Trophoblast cell (in vitro differentiated cells and primary cell): ENCODE measurements at regions not wholly inside any gene's neighbourhood (a gene's known extent, or its start where the extent isn't known, plus 50 kb on each side); places are given as distances from the start of the nearest gene placed in this dataset.

ENCODE experiments used
- DNase-seq, 2 donors: peaks; one replicate each; pipeline ENCODE4 v3.0.0-alpha.2; 2016
- H2AFZ ChIP-seq: 2 replicates; pipeline ENCODE4 v1.6.1; 2013; ENCODE audit warnings: low read length, moderate library complexity, mild to moderate bottlenecking; ENCODE audit not compliant: insufficient read depth, poor library complexity
- H2AK5ac ChIP-seq: 2 replicates; pipeline ENCODE4 v1.6.1; 2013; ENCODE audit warnings: mild to moderate bottlenecking, low read length
- H2BK120ac ChIP-seq: 2 replicates; pipeline ENCODE4 v1.6.1; 2013; ENCODE audit warnings: low read length, mild to moderate bottlenecking, moderate library complexity; ENCODE audit not compliant: insufficient read depth, poor library complexity
- H2BK12ac ChIP-seq: 2 replicates; pipeline ENCODE4 v1.6.1; 2013; ENCODE audit warnings: mild to moderate bottlenecking, low read length, moderate library complexity
- H2BK5ac ChIP-seq: 2 replicates; pipeline ENCODE4 v1.6.1; 2013; ENCODE audit warnings: low read length, low read depth, moderate library complexity, mild to moderate bottlenecking; ENCODE audit not compliant: poor library complexity
- H3K14ac ChIP-seq: 2 replicates; pipeline ENCODE4 v1.6.1; 2013; ENCODE audit warnings: mild to moderate bottlenecking, low read length
- H3K18ac ChIP-seq: 2 replicates; pipeline ENCODE4 v1.6.1; 2013; ENCODE audit warnings: mild to moderate bottlenecking, low read length
- H3K23ac ChIP-seq: 2 replicates; pipeline ENCODE4 v1.6.1; 2013; ENCODE audit warnings: low read length
- H3K27ac ChIP-seq: 2 replicates; pipeline ENCODE4 v1.5.1; 2013; ENCODE audit warnings: low read depth, mild to moderate bottlenecking, inconsistent platforms, low read length, moderate library complexity
- H3K27me3 ChIP-seq: 2 replicates; pipeline ENCODE4 v1.6.1; 2013; ENCODE audit warnings: inconsistent platforms, mild to moderate bottlenecking, low read length, moderate library complexity; ENCODE audit not compliant: insufficient read depth
- H3K36me3 ChIP-seq, 2 experiments: 1 replicate in 1 of 2; 2 replicates in 1 of 2; pipeline ENCODE4 v1.6.1; 2013; ENCODE audit warnings: low read length in 2 of 2, mild to moderate bottlenecking in 2 of 2, moderate library complexity in 1 of 2; ENCODE audit not compliant: insufficient read depth in 2 of 2, control insufficient read depth in 1 of 2
- H3K4ac ChIP-seq: 2 replicates; pipeline ENCODE4 v1.6.1; 2013; ENCODE audit warnings: low read depth, mild to moderate bottlenecking, low read length, moderate library complexity
- H3K4me1 ChIP-seq, 2 experiments: 1 replicate in 1 of 2; 2 replicates in 1 of 2; pipeline ENCODE4 v1.6.1; 2013; ENCODE audit warnings: low read length in 2 of 2, mild to moderate bottlenecking in 2 of 2, moderate library complexity in 1 of 2; ENCODE audit not compliant: insufficient read depth in 2 of 2, control insufficient read depth in 1 of 2
- H3K4me2 ChIP-seq: 2 replicates; pipeline ENCODE4 v1.6.1; 2013; ENCODE audit warnings: inconsistent platforms, mild to moderate bottlenecking, low read length, moderate library complexity
- H3K4me3 ChIP-seq: 2 replicates; pipeline ENCODE4 v1.5.1; 2013; ENCODE audit warnings: mild to moderate bottlenecking, low read depth, low read length, inconsistent platforms
- H3K79me1 ChIP-seq: one replicate; pipeline ENCODE4 v1.6.1; 2013; ENCODE audit warnings: low read length
- H3K79me2 ChIP-seq: 2 replicates; pipeline ENCODE4 v1.6.1; 2013; ENCODE audit warnings: low read length, mild to moderate bottlenecking; ENCODE audit not compliant: control insufficient read depth, insufficient read depth, poor library complexity
- H3K9ac ChIP-seq: 2 replicates; pipeline ENCODE4 v1.6.1; 2013; ENCODE audit warnings: mild to moderate bottlenecking, low read length
- H3K9me3 ChIP-seq: 2 replicates; pipeline ENCODE4 v1.6.1; 2013; ENCODE audit warnings: low read depth, mild to moderate bottlenecking, control low read depth, inconsistent platforms, low read length; ENCODE audit not compliant: insufficient read depth
- H4K12ac ChIP-seq: 2 replicates; pipeline ENCODE4 v1.6.1; 2013; ENCODE audit warnings: low read depth, mild to moderate bottlenecking, low read length, moderate library complexity
- H4K8ac ChIP-seq: 2 replicates; pipeline ENCODE4 v1.6.1; 2013; ENCODE audit warnings: low read depth, mild to moderate bottlenecking, low read length, moderate library complexity
- H4K91ac ChIP-seq: one replicate; pipeline ENCODE4 v1.6.1; 2013; ENCODE audit warnings: low read depth, mild to moderate bottlenecking, low read length, moderate library complexity
- WGBS: extraction: QIAGEN DNeasy Blood & Tissue Kit; methylation state at CpG from one replicate; pipeline ENCODE4 v1.1.7; 2013; ENCODE audit warnings: missing lambda C conversion rate; ENCODE audit not compliant: insufficient read length, insufficient coverage; ENCODE audit errors: extremely low coverage; 5-methylcytosine and 5-hydroxymethylcytosine counted together

GRCh38 chr1:2933431-2934155 is 87.7 kb upstream of the ACTRT2 start:
- H3K9ac ChIP-seq, result no peak overlapping the region
- no CpG with 5 or more reads among the region's 28 CpGs for WGBS

GRCh38 chr1:2934156-2934540 is 87.1 kb upstream of the ACTRT2 start:
- Histone ChIP-seq H4K12ac (no peak overlapping the region), H3K79me2 (no peaks in the 10 kb centered on the region), H2AK5ac (no peak overlapping the region), H2BK120ac (no peak overlapping the region), H3K4me2 (no peak overlapping the region), H3K79me1 (no peaks in the 10 kb centered on the region), H3K9ac (no peak overlapping the region), H2BK12ac (no peak overlapping the region), H3K4me3 (no peak overlapping the region), H3K27me3 (no peaks in the 10 kb centered on the region), H4K8ac (no peak overlapping the region), H3K18ac (no peak overlapping the region), H3K4ac (no peak overlapping the region), H3K9me3 (peaks cover 55% of the 10 kb centered on the region), H3K23ac (no peak overlapping the region), H3K14ac (no peak overlapping the region), H3K4me1 (no peaks in the 10 kb centered on the region), H2BK5ac (no peak overlapping the region), H4K91ac (no peak overlapping the region), H2AFZ (no peak overlapping the region), H3K27ac (no peak overlapping the region), H3K36me3 (no peaks in the 10 kb centered on the region)
- no peak for DNase-seq
- WGBS, result no CpG with 5 or more reads among the region's 20 CpGs

More at GRCh38 chr1:2933431-2934155, 87.7 kb upstream of the ACTRT2 start:
- DNase-seq, result no peak
- Histone ChIP-seq H3K79me1 (no peaks in the 10 kb centered on the region), H3K4me2 (no peak overlapping the region), H3K23ac (no peak overlapping the region), H3K4me3 (no peak overlapping the region), H2BK5ac (no peak overlapping the region), H3K4ac (no peak overlapping the region), H3K14ac (no peak overlapping the region), H3K4me1 (no peaks in the 10 kb centered on the region), H2AK5ac (no peak overlapping the region), H3K79me2 (no peaks in the 10 kb centered on the region), H4K8ac (no peak overlapping the region), H3K9me3 (peaks cover 56% of the 10 kb centered on the region), H3K18ac (no peak overlapping the region), H4K91ac (no peak overlapping the region), H3K27ac (no peak overlapping the region), H3K36me3 (no peaks in the 10 kb centered on the region), H2BK12ac (no peak overlapping the region), H2BK120ac (no peak overlapping the region), H4K12ac (no peak overlapping the region), H3K27me3 (no peaks in the 10 kb centered on the region), H2AFZ (no peak overlapping the region)

DNA sequence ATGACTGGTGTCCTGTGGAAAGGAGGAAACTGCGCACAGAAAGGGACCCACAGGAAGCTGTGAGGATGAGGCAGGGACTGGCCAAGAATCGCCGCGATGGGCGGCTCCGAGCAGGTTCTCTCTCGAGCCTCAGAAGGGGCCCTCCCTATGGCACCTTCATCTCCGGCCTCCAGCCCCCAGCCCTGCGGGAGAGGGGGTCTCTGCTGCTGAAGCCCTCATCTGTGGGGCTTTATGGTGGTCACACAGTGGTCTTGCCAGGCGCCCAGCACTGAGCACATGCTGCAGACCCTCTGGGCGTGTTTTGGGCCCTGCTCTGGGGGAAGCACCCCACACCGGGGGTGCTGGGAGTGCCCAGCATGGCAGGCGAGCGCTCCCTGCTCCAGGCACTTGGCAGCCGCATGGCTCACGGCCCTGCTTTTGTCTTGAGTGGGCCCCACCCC is 86.6 kb upstream of the ACTRT2 start:
- Histone ChIP-seq H2AK5ac (no peak overlapping the region), H2BK12ac (no peak overlapping the region), H3K36me3 (no peaks in the 10 kb centered on the region), H3K27ac (no peak overlapping the region), H3K4ac (no peak overlapping the region), H3K14ac (no peak overlapping the region), H4K12ac (no peak overlapping the region), H3K27me3 (no peaks in the 10 kb centered on the region), H3K9me3 (peaks cover 58% of the 10 kb centered on the region), H3K18ac (no peak overlapping the region), H2BK120ac (no peak overlapping the region), H3K4me2 (no peak overlapping the region), H4K91ac (no peak overlapping the region), H2AFZ (no peak overlapping the region), H3K23ac (no peak overlapping the region), H3K4me1 (no peaks in the 10 kb centered on the region), H3K79me1 (no peaks in the 10 kb centered on the region), H3K4me3 (no peak overlapping the region), H3K79me2 (no peaks in the 10 kb centered on the region), H2BK5ac (no peak overlapping the region), H3K9ac (no peak overlapping the region), H4K8ac (no peak overlapping the region)
- WGBS, result no CpG with 5 or more reads among the region's 16 CpGs
- DNase-seq, result no peak

DNA sequence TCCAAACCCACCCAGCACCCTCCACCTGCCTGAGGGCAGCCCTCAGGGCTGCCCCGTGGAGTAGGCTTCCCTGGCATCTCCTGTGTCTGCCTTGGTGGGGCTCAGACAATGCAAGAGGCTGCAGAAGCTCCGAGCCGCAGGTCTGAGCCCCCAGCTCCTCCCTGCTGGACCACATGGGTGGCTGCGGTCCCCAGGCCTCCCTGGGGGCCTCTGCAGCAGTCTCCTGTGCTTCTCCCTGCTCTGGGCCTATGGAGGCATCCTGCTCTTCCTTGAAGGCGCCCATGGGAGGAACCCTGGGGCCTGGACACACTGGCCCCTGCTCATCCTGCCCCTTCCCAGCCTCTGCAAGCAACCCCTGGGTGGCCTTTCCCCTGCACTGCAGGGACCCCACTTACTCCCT is 86.1 kb upstream of the ACTRT2 start:
- WGBS, result no CpG with 5 or more reads among the region's 5 CpGs
- no peak overlapping the region for H3K4me2 ChIP-seq

More for the DNA sequence above, 86.1 kb upstream of the ACTRT2 start:
- Histone ChIP-seq H3K79me2 (no peaks in the 10 kb centered on the region), H3K14ac (no peak overlapping the region), H2AK5ac (no peak overlapping the region), H3K18ac (no peak overlapping the region), H2BK12ac (no peak overlapping the region), H2BK5ac (no peak overlapping the region), H3K9ac (no peak overlapping the region), H3K4me3 (no peak overlapping the region), H3K79me1 (no peaks in the 10 kb centered on the region), H3K27ac (no peak overlapping the region), H2BK120ac (no peak overlapping the region), H4K12ac (no peak overlapping the region), H4K8ac (no peak overlapping the region), H3K36me3 (no peaks in the 10 kb centered on the region), H2AFZ (no peak overlapping the region), H3K9me3 (peaks cover 57% of the 10 kb centered on the region), H3K27me3 (no peaks in the 10 kb centered on the region), H3K23ac (no peak overlapping the region), H3K4me1 (no peaks in the 10 kb centered on the region), H4K91ac (no peak overlapping the region), H3K4ac (no peak overlapping the region)
- DNase-seq, result no peak
